OCI-LY1 (cell line): ENCODE measurements at regions not wholly inside any gene's neighbourhood (a gene's known extent, or its start where the extent isn't known, plus 50 kb on each side); places are given as distances from the start of the nearest gene placed in this dataset.

Source experiments
- H2AFZ ChIP-seq: fragments of 200-600 bp; sonication (generic), shearing (Covaris generic); 2 replicates; pipeline ENCODE4 v1.6.0; 2014; ENCODE audit warnings: antibody characterized with exemption, mild to moderate bottlenecking, low read length
- H3F3A ChIP-seq: fragments of 200-600 bp; sonication (generic), shearing (Covaris generic); 2 replicates; pipeline ENCODE4 v1.6.0; 2014; ENCODE audit warnings: mild to moderate bottlenecking, antibody characterized with exemption, low read length, moderate library complexity; ENCODE audit not compliant: insufficient read depth
- H3K27ac ChIP-seq: fragments of 200-600 bp; sonication (generic); 2 replicates; pipeline ENCODE4 v1.5.1; 2014; ENCODE audit warnings: low read length, mixed run types, mild to moderate bottlenecking, low read depth; ENCODE audit not compliant: poor library complexity, severe bottlenecking
- H3K27me3 ChIP-seq: fragments of 200-600 bp; sonication (generic); 2 replicates; pipeline ENCODE4 v1.6.0; 2014; ENCODE audit warnings: antibody characterized with exemption, mild to moderate bottlenecking, low read length, moderate library complexity; ENCODE audit not compliant: insufficient read depth
- H3K36me3 ChIP-seq: fragments of 200-600 bp; sonication (generic); 2 replicates; pipeline ENCODE4 v1.6.1; 2014; ENCODE audit warnings: mild to moderate bottlenecking, antibody characterized with exemption, low read length, moderate library complexity, mixed read lengths; ENCODE audit not compliant: insufficient read depth
- H3K4me1 ChIP-seq: fragments of 200-600 bp; sonication (generic); 2 replicates; pipeline ENCODE4 v1.5.1; 2014; ENCODE audit warnings: mild to moderate bottlenecking, low read length, moderate library complexity; ENCODE audit not compliant: insufficient read depth, severe bottlenecking
- H3K4me2 ChIP-seq: fragments of 200-600 bp; sonication (generic), shearing (Covaris generic); 2 replicates; pipeline ENCODE4 v1.6.1; 2014; ENCODE audit warnings: low read length
- H3K4me3 ChIP-seq: fragments of 200-600 bp; sonication (generic); 2 replicates; pipeline ENCODE4 v1.5.1; 2014; ENCODE audit warnings: low read length, low read depth, mild to moderate bottlenecking, mixed read lengths; ENCODE audit not compliant: poor library complexity, severe bottlenecking
- H3K79me2 ChIP-seq: fragments of 200-600 bp; shearing (Covaris generic); 2 replicates; pipeline ENCODE4 v1.6.1; 2016; ENCODE audit warnings: mixed run types, low read length, mixed read lengths; ENCODE audit not compliant: insufficient read depth
- H3K9ac ChIP-seq: fragments of 200-600 bp; sonication (generic), shearing (Covaris generic); 2 replicates; pipeline ENCODE4 v1.6.1; 2014; ENCODE audit warnings: mild to moderate bottlenecking, low read length, mixed read lengths
- H3K9me2 ChIP-seq: fragments of 200-600 bp; sonication (generic), shearing (Covaris generic); 2 replicates; pipeline ENCODE4 v1.6.1; 2014; ENCODE audit warnings: low read depth, mild to moderate bottlenecking, low read length, mixed read lengths
- H3K9me3 ChIP-seq: fragments of 200-600 bp; shearing (Covaris generic); 2 replicates; pipeline ENCODE4 v1.6.1; 2014; ENCODE audit warnings: low read length, mixed read lengths
- H4K20me1 ChIP-seq: fragments of 200-600 bp; sonication (generic), shearing (Covaris generic); 2 replicates; pipeline ENCODE4 v1.6.0; 2016; ENCODE audit warnings: mild to moderate bottlenecking, low read length; ENCODE audit not compliant: insufficient read depth
- CTCF ChIP-seq: fragments of 200-600 bp; sonication (generic), shearing (Covaris generic); IDR thresholded peaks from 2 replicates; pipeline ENCODE4 v1.5.1; 2017; ENCODE audit warnings: mild to moderate bottlenecking, antibody characterized with exemption, low read length, moderate library complexity, mixed read lengths
- EZH2 ChIP-seq: fragments of 200-600 bp; sonication (generic), shearing (Covaris generic); IDR thresholded peaks from 2 replicates; pipeline ENCODE4 v1.8.0; 2017; ENCODE audit warnings: borderline replicate concordance, mixed run types, mild to moderate bottlenecking, antibody characterized with exemption, low read length, moderate library complexity, mixed read lengths

GRCh38 chr4:159823743-159824142, 720.9 kb downstream of the RAPGEF2 start:
- H3K9ac ChIP-seq, result no peak overlapping the region
- H3F3A ChIP-seq, result no peaks in the 10 kb centered on the region
- no peak overlapping the region for H3K4me2 ChIP-seq
- H3K9me2 ChIP-seq, result no peaks in the 10 kb centered on the region
- H2AFZ ChIP-seq, result no peak overlapping the region
- no peaks in the 10 kb centered on the region for H3K27me3 ChIP-seq
- TF ChIP-seq CTCF (no peak), EZH2 (no peak)
- H3K4me3 ChIP-seq, result no peak overlapping the region
- H3K4me1 ChIP-seq, result no peaks in the 10 kb centered on the region
- H4K20me1 ChIP-seq, result no peaks in the 10 kb centered on the region
- no peaks in the 10 kb centered on the region for H3K9me3 ChIP-seq
- no peaks in the 10 kb centered on the region for H3K79me2 ChIP-seq
- H3K36me3 ChIP-seq, result no peaks in the 10 kb centered on the region
- H3K27ac ChIP-seq, result no peak overlapping the region

GRCh38 chr4:159828687-159829086, 725.8 kb downstream of the RAPGEF2 start:
- H3K36me3 ChIP-seq, result no peaks in the 10 kb centered on the region
- no peak overlapping the region for H3K9ac ChIP-seq
- H3K27me3 ChIP-seq, result no peaks in the 10 kb centered on the region
- H3K27ac ChIP-seq, result no peak overlapping the region
- H3K79me2 ChIP-seq, result no peaks in the 10 kb centered on the region
- H3K9me3 ChIP-seq, result no peaks in the 10 kb centered on the region
- no peaks in the 10 kb centered on the region for H4K20me1 ChIP-seq
- no peak overlapping the region for H3K4me2 ChIP-seq
- H3F3A ChIP-seq, result no peaks in the 10 kb centered on the region
- no peaks in the 10 kb centered on the region for H3K9me2 ChIP-seq
- H3K4me1 ChIP-seq, result no peaks in the 10 kb centered on the region
- H2AFZ ChIP-seq, result no peak overlapping the region
- H3K4me3 ChIP-seq, result no peak overlapping the region
- no peak for TF ChIP-seq EZH2
- TF ChIP-seq CTCF, result no peak

- Histone ChIP-seq H3K4me3 (no peak overlapping the region), H3K4me1 (no peaks in the 10 kb centered on the region), H3K9me2 (no peaks in the 10 kb centered on the region), H3K9me3 (no peaks in the 10 kb centered on the region), H3K79me2 (no peaks in the 10 kb centered on the region), H2AFZ (no peak overlapping the region), H3K27ac (no peak overlapping the region), H4K20me1 (no peaks in the 10 kb centered on the region), H3K27me3 (no peaks in the 10 kb centered on the region), H3F3A (no peaks in the 10 kb centered on the region), H3K9ac (no peak overlapping the region), H3K36me3 (no peaks in the 10 kb centered on the region), H3K4me2 (no peak overlapping the region)
- TF ChIP-seq EZH2, result no peak
- no peak for TF ChIP-seq CTCF
These were observed 726.3 kb downstream of the RAPGEF2 start for GRCh38 chr4:159829184-159829583.
